A673 (cell line): ENCODE measurements at regions not wholly inside any gene's neighbourhood (a gene's known extent, or its start where the extent isn't known, plus 50 kb on each side); places are given as distances from the start of the nearest gene placed in this dataset.

Experiments used
- BruUV-seq: library from RNA; stranded (reverse); fragments of 400-500 nt; replicated peaks from 2 replicates; lab custom pipeline; 2021; lab: Mats Ljungman, UMichigan
- CTCF ChIA-PET: fragments of 300-600 bp; sonication (Branson Sonifier 250); formaldehyde crosslinking; loops from one replicate; lab custom pipeline; 2022; ENCODE audit warnings: antibody characterized with exemption; lab: Charles Lee
- POLR2A ChIA-PET: fragments of 300-600 bp; sonication (Branson Sonifier 250); formaldehyde crosslinking; loops from one replicate; lab custom pipeline; 2022; ENCODE audit warnings: antibody characterized with exemption; ENCODE audit not compliant: low non-redundant PET; lab: Charles Lee
- DNase-seq: peaks from one replicate; pipeline ENCODE4 v3.0.0-alpha.2; 2015; ENCODE audit warnings: low spot score
- H3K27ac ChIP-seq: fragments of 200-600 bp; sonication (generic); 2 replicates; pipeline ENCODE4 v1.5.1; 2016; ENCODE audit warnings: mixed run types, low read depth, mild to moderate bottlenecking, mixed read lengths, antibody characterized with exemption, low read length; ENCODE audit not compliant: poor library complexity, severe bottlenecking
- H3K27me3 ChIP-seq: fragments of 200-600 bp; sonication (generic); replicated peaks from 2 replicates; pipeline ENCODE4 v1.6.1; 2017; ENCODE audit warnings: mixed run types, low read depth, mild to moderate bottlenecking, mixed read lengths, antibody characterized with exemption, low read length; ENCODE audit not compliant: insufficient read depth, poor library complexity
- H3K36me3 ChIP-seq: fragments of 200-600 bp; sonication (generic); 2 replicates; pipeline ENCODE4 v1.6.1; 2016; ENCODE audit warnings: mixed run types, mild to moderate bottlenecking, mixed read lengths, antibody characterized with exemption, low read length; ENCODE audit not compliant: insufficient read depth, poor library complexity, severe bottlenecking
- H3K4me1 ChIP-seq: fragments of 200-600 bp; sonication (generic); 2 replicates; pipeline ENCODE4 v1.6.1; 2017; ENCODE audit warnings: mixed run types, mild to moderate bottlenecking, mixed read lengths, antibody characterized with exemption, low read length; ENCODE audit not compliant: insufficient read depth, poor library complexity, severe bottlenecking
- H3K4me3 ChIP-seq: fragments of 200-600 bp; sonication (generic); 2 replicates; pipeline ENCODE4 v1.5.1; 2016; ENCODE audit warnings: low read depth, mixed run types, mild to moderate bottlenecking, mixed read lengths, low read length; ENCODE audit not compliant: poor library complexity, severe bottlenecking
- H3K9me3 ChIP-seq: fragments of 200-600 bp; sonication (generic); 2 replicates; pipeline ENCODE4 v1.6.1; 2016; ENCODE audit warnings: mixed run types, low read depth, mild to moderate bottlenecking, mixed read lengths, antibody characterized with exemption, low read length; ENCODE audit not compliant: poor library complexity, severe bottlenecking
- EZH2 ChIP-seq: fragments of 200-600 bp; sonication (generic); IDR thresholded peaks from 2 replicates; pipeline ENCODE4 v1.6.1; 2017; ENCODE audit warnings: borderline replicate concordance, low read depth, mild to moderate bottlenecking, mixed read lengths, antibody characterized with exemption, low read length; ENCODE audit not compliant: poor library complexity, severe bottlenecking
- intact Hi-C: fragments of 100-400 bp; cut with micrococcal nuclease; formaldehyde crosslinking; loops from one replicate; pipeline ENCODE4 v1.10.0; 2022; ENCODE audit not compliant: unreplicated experiment
- TF ChIP-seq, protein P1 (sequence below): fragments of 300-800, 200-600 bp; sonication (generic); conservative IDR thresholded peaks from 2 replicates; pipeline ENCODE4 v1.5.1; 2017; ENCODE audit warnings: low read depth, mild to moderate bottlenecking, antibody characterized with exemption, low read length, moderate library complexity, mixed read lengths

DNA sequence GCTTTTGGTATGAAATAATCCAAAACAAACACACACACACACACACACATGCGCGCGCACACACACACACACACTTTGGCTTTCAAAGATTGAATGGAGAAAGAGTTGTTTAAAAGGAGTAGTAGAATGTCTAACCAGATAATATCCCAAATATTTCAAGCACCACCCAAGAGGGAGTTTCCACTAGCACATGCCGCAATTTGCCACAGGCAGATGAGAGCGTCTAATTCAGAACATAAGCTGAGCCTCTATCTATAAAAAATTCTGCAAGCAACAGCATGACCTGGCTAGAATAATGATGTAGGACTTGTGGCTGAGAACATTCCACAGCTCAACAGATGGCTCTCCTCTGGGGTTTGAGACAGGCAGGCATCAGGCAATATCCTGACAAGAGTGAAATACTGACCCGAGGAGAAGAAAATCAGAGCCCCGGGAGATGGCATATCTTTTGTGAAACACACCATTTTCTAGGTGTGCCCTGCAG lies 302.5 kb upstream of the GADL1 start:
- TF ChIP-seq, protein P1, sequence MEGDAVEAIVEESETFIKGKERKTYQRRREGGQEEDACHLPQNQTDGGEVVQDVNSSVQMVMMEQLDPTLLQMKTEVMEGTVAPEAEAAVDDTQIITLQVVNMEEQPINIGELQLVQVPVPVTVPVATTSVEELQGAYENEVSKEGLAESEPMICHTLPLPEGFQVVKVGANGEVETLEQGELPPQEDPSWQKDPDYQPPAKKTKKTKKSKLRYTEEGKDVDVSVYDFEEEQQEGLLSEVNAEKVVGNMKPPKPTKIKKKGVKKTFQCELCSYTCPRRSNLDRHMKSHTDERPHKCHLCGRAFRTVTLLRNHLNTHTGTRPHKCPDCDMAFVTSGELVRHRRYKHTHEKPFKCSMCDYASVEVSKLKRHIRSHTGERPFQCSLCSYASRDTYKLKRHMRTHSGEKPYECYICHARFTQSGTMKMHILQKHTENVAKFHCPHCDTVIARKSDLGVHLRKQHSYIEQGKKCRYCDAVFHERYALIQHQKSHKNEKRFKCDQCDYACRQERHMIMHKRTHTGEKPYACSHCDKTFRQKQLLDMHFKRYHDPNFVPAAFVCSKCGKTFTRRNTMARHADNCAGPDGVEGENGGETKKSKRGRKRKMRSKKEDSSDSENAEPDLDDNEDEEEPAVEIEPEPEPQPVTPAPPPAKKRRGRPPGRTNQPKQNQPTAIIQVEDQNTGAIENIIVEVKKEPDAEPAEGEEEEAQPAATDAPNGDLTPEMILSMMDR = no peak
- TF ChIP-seq EZH2 = no peak
- ChIA-PET POLR2A (no interaction called here), CTCF (no interaction called here)
- BruUV-seq = no TSS peak
- Histone ChIP-seq H3K27ac (no peak overlapping the region), H3K4me1 (no peaks in the 10 kb centered on the region), H3K36me3 (no peaks in the 10 kb centered on the region), H3K27me3 (no peaks in the 10 kb centered on the region), H3K9me3 (no peaks in the 10 kb centered on the region), H3K4me3 (no peak overlapping the region)
- no peak for DNase-seq
- intact Hi-C loops = no loop called here

DNA sequence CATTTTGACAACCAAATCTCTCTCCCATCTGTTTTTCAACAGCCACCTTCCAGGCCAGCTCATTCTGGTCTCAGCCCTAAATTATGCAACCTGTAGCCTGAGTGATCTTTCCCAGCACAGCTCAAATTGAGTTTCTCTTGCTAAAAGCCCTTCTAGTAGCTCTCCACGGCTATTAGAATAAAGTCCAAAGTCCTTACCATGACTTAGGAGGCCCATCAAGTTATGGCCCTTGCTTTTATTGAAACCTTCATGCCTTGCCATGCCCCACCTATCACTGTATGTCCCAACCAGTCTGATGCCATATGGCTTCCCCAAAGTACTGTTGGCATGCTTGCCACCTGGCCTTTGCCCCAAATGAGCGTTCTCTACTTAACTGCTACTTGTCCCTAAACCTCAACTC lies 303.5 kb upstream of the GADL1 start:
- no peaks in the 10 kb centered on the region for H3K27me3 ChIP-seq
- no TSS peak for BruUV-seq
- H3K4me1 ChIP-seq = no peaks in the 10 kb centered on the region
- no peaks in the 10 kb centered on the region for H3K9me3 ChIP-seq
- intact Hi-C loops = no loop called here
- no peak for DNase-seq
- POLR2A ChIA-PET = no interaction called here
- CTCF ChIA-PET = no interaction called here
- no peaks in the 10 kb centered on the region for H3K36me3 ChIP-seq
- no peak overlapping the region for H3K4me3 ChIP-seq
- H3K27ac ChIP-seq = no peak overlapping the region
- TF ChIP-seq EZH2 = no peak
- TF ChIP-seq, protein P1 = no peak

DNA sequence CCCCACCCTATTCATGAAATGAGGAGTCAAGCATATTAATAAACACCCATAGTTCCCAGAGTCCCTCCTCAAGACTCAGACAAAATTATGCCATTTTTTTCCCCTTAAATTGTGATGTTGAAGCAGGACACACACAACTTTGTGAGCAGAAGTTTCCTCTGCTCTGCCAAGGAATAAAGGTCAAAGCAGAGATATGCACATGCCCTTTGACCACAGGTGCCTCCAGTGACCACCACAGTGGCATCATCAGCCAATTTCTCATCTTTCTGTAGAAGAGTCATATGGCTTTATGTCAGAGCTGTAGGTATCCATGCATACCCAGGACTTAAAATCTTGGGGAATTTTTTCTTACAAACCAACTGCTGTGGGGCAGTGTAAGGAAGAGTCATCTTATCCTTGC lies 304.4 kb upstream of the GADL1 start:
- POLR2A ChIA-PET = no interaction called here
- intact Hi-C loops = no loop called here
- Histone ChIP-seq H3K36me3 (no peaks in the 10 kb centered on the region), H3K4me1 (no peaks in the 10 kb centered on the region), H3K27ac (no peak overlapping the region), H3K27me3 (no peaks in the 10 kb centered on the region), H3K9me3 (no peaks in the 10 kb centered on the region), H3K4me3 (no peak overlapping the region)
- CTCF ChIA-PET = no interaction called here
- TF ChIP-seq EZH2 = no peak
- TF ChIP-seq, protein P1 = no peak
- BruUV-seq = no TSS peak
- DNase-seq = no peak
